Activated CD4-positive, alpha-beta T cell treated with anti-CD3 and anti-CD28 coated beads, Interleukin-10, Interleukin-2, amounts not matched to agents 100 ng/mL and 50 ng/mL, durations not matched to agents 16 hours and 8 hours (primary cell): ENCODE measurements at regions not wholly inside any gene's neighbourhood (a gene's known extent, or its start where the extent isn't known, plus 50 kb on each side); places are given as distances from the start of the nearest gene placed in this dataset.

ENCODE experiments used
- DNase-seq: peaks from one replicate; pipeline ENCODE4 v3.0.0-alpha.2; 2020

- DNase-seq: no peak
These were observed 874.1 kb downstream of the GRM8 start for GRCh38 chr7:126378642-126379041.

- no peak for DNase-seq
These were observed 882.6 kb downstream of the GRM8 start for GRCh38 chr7:126370038-126370668.

- DNase-seq: no peak
These were observed 890.0 kb downstream of the GRM8 start for GRCh38 chr7:126362746-126363145.

- DNase-seq: no peak
These were observed 891.6 kb downstream of the GRM8 start for GRCh38 chr7:126361183-126361582.

- DNase-seq: no peak
These were observed 912.9 kb downstream of the GRM8 start for GRCh38 chr7:126339813-126340212.

DNA sequence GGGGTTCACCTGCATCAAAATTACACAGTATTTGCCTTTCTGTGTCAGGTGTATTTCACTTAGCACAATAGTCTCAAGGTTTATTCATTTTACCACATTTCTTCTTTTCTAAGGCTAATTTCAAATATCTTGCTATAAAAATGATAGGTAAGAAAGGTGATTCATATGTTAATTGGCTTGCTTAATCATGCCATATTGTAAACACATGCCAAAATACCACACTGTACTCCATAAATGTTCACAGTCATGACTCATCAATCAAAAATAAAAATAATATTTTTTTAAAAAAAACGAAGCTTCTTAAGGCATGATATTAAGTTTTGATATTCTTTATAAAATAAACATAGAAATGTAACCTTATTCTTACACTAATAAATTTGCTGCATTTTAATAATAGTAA, 947.1 kb downstream of the GRM8 start:
- no peak for DNase-seq

- DNase-seq: no peak
These were observed 948.8 kb downstream of the GRM8 start for GRCh38 chr7:126303926-126304325.

DNA sequence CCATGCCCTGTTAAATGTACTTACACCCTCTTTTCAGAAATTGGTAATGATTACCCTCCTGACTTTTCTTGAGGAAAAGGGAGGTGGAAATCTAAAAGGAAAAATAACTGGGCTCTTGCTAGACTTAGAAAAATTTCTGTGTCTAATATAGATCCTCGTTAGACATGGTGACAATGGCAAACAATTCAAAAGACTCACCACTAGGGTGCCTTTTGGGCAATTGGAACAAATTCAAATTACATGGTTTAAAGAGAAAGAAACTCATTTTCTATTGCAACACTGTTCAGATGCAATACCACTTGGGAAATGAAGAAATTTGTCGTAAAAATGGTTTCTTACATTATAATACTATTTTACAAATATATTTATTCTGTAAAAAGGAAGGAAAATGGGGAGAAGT, 950.1 kb downstream of the GRM8 start:
- DNase-seq: no peak

- DNase-seq: no peak
These were observed 966.4 kb downstream of the GRM8 start for GRCh38 chr7:126286317-126286716.

DNA sequence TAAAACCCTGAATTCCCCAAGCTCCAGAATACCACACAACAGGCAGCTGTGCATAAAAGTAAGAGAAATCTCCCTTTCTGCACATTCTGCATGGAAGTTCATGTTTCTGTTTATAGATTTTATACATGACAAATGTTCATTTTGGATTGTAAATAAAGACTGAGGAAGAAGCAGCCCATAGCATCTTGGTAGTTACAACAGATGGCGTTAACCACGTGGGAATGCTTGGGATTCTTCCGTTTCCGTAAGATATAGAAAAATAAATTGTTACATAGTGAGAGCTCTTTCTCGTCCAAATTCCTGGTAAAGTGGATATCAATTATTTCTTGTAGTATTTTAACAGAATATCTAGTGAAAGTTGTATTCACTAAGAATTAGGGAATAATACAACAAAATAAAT, 1016.5 kb downstream of the GRM8 start:
- DNase-seq: no peak

GRCh38 chr7:126228356-126229061, 1024.2 kb downstream of the GRM8 start:
- DNase-seq: no peak

DNA sequence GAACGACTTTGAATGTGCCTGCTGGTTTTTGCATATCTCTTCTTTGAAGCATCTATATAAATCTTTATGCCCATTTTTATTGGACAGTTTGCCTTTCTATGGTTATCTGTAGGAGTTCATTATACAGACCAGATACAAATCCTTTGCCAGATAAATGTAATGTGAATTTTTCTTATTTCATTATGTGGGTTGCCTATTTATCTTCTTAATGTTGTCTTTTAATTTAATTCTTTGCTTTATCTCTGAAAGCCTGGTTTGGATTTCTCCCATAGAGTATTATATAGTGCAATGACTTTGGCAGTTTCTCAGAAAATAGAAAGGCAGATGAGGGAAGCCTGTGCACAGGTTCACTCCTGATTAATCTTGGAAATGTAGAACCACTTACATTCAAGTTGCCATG, 1025.1 kb downstream of the GRM8 start:
- no peak for DNase-seq

DNA sequence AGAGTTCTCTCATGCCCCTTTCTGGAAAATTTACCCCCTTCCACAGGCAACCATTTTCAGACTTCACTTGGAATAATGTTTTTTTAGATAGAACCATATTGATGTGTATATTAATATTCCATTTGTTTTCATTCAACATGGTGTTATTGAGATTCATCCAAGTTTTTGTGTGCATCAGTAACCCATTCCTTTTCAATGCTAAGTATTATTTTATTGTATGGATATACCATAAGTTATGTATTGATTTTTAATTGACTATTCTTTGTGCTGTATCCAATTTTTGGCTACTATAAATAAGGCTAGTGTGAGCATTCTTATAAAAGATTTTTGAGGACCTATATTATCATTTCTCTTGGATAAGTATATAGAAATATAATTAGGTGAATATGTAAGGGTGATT, 1025.7 kb downstream of the GRM8 start:
- no peak for DNase-seq

GRCh38 chr7:126223729-126224128, 1029.0 kb downstream of the GRM8 start:
- no peak for DNase-seq

GRCh38 chr7:126222782-126223181, 1030.0 kb downstream of the GRM8 start:
- no peak for DNase-seq

DNA sequence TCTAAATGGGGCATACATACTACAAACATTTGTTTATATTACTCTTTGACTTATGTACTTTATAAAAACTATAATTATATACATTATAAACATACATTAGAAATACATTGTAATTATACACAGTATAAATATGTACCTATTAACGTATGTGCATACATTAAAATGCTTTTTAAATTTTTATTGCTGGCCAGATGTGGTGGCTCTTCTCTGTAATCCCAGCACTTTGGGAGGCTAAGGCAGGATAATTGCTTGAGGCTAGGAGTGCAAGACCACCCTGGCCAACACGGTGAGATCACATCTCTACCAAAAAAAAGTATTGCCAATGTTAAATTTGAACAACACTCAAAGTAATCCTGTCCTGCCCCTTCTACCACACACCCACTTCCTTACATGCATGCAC, 1037.0 kb downstream of the GRM8 start:
- no peak for DNase-seq

GRCh38 chr7:126213876-126214275, 1038.9 kb downstream of the GRM8 start:
- no peak for DNase-seq

DNA sequence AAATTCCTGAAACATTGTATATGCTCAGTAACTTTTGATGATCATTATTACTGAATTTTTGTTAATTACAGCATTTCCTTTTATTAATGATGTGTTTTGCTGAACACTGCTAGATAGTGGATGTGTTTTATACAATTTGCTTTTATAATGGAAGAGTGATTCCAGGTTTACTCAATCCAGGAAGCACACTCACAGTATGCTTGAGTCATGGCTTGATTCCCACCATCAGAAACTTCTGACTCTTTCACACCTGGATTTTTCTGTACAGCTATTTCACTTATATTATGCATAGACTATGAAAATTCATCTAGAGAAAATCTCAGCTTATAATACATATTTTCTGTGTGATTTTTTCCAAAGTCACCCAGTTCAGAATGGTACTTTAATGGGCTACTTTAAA, 1040.9 kb downstream of the GRM8 start:
- DNase-seq: no peak

DNA sequence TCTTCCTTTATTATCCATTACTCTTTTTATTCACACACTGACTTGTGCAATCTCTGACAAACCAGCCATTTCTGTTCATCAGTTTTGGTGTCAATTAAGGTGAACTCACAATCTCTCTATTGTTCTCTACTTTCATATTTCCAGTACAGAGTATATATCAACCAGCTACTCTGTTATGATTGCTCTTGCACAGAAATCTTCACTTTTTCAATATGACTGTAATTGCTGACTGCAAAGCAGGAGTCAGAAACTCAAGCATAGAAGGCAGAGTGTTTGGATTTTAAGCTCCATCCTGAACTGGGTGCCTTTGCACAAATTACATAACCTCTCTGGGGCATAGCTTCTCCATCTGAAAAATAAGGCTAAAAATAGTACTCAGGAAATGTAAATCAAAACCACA, 1042.0 kb downstream of the GRM8 start:
- DNase-seq: no peak

DNA sequence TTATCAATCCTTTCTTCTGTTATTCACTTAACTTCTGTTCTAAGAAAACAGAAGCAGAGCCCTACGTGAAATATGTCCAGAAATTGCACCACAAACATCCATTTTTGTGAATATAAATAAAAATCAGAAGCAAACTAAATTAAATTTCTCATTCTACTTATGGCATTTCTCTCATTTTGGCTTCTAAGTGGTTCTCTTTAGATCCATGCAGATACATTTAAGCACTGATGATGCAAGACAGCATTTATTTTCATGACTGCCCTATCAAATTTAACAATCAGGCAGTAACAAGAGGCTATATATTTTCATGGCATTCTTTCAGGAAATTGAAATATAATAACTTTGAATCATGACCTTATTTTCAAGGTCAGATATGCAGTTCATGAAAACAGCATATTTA, 1049.6 kb downstream of the GRM8 start:
- DNase-seq: no peak

- no peak for DNase-seq
These were observed 1050.6 kb downstream of the GRM8 start for GRCh38 chr7:126202177-126202576.

DNA sequence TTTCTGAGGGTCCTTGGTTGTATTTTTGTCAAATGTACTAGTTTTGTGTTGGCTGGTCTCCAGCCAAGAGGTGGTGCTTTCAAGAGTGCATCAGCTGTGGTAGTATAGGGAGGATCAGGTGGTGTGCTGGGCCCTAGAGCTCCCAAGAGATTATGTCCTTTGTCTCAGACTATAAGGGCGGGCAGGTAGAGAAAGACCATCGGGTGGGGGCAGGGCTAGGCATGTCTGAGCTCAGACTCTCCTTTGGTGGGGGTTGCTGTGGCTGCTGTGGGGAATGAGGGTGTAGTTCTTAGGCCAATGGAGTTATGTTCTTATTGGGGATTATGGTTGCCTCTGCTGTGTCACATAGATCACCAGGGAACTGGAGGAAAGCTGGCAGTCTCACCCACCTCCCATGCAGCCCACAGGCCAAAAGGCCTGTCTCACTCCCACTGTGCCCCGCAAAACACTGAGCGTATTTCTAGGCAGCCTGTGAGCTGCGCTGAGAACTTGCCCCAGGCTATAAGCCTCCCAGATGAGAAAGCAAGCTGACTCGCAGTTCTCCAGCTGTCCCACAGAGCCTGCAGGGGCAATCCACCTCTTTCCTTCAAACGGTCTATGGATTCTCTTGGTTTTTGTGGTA, 1066.7 kb downstream of the GRM8 start:
- DNase-seq: no peak

GRCh38 chr7:126179916-126180315, 1072.8 kb downstream of the GRM8 start:
- no peak for DNase-seq

DNA sequence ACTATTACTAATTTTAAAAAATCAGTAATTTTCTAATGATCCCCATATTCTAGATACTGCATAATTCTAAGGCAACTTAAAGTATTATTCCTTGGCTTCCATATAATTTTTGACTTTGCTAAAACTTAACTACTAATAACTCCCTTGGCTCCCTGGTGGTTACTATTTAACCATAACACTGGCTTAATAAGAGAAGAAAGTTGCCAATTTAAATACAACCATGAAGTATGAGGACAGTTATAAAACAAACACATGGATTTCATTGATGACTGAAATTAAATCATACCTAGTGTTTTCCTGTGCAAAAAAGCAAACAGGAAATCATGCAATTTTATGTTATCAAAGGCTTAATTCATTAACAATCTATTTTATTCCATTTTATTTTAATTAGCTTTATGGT, 1073.9 kb downstream of the GRM8 start:
- no peak for DNase-seq

DNA sequence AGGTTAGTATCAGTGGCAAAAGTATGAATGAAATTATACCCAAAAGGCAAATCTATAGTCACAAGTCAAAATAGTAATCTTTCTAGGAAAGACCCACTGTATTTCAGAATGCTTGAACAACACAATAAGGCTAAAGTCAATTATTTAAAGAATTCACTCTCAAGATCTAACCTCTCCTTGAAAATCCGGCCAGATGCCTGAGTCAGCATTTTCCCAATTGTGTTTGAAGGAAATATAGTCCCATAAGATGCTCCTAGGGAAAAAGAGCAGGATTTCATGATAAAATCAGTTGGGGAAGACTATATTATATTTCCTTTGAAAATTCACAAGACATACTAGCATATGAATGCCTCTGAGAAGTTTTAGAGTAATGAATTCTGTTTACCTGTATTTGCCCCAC, 1075.0 kb downstream of the GRM8 start:
- no peak for DNase-seq
